ENCODE measurements at regions not wholly inside any gene's neighbourhood (a gene's known extent, or its start where the extent isn't known, plus 50 kb on each side); places are given as distances from the start of the nearest gene placed in this dataset.

DNA sequence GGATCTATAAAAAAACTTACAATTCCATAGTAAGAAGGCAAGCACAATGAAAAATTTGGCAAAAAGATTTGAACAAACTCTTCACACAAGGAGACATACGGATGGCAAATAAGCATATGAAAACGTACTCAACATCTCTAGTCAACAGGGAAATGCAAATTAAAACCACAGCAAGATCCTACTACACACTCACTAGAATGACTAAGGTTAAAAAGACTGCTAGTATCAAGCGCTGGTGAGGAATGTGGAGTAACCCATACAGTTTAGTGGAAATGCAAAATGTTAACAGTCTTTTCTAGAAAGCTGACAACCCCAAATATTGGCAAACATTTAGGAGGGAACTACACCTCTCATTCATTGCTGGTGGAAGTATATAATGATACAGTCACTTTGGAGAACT lies 175.9 kb upstream of the SGK1 start:
- no peaks in the 10 kb centered on the region for H3K36me3 ChIP-seq (ENCODE audit: low read depth)
- no peaks in the 10 kb centered on the region for H3K27me3 ChIP-seq (ENCODE audit: insufficient read depth, low read depth)
- H3K79me2 ChIP-seq (ENCODE audit: low read depth) = no peaks in the 10 kb centered on the region
- H3K9me2 ChIP-seq (ENCODE audit: insufficient read depth) = no peaks in the 10 kb centered on the region
- TF ChIP-seq CTCF (conservative IDR thresholded peaks at IDR 0.05) = no peak
- TF ChIP-seq EZH2 (IDR thresholded peaks at IDR 0.05; ENCODE audit: low read depth) = no peak
- H3F3A ChIP-seq (ENCODE audit: insufficient read depth, low read depth) = no peaks in the 10 kb centered on the region
- H3K27ac ChIP-seq = no peak overlapping the region
- no TSS peak for BruUV-seq (replicated peaks)
- intact Hi-C loops (cut with micrococcal nuclease; ENCODE audit: unreplicated experiment) = no loop called here
- H3K4me1 ChIP-seq (replicated peaks; ENCODE audit: insufficient read depth) = 0 out of 2 replicates have a peak, but pooled peaks cover 8% of the 10 kb centered on the region
- no peak overlapping the region for H3K4me2 ChIP-seq
- CTCF ChIA-PET = no interaction called here
- no peak for DNase-seq
- H4K20me1 ChIP-seq (ENCODE audit: insufficient read depth) = no peaks in the 10 kb centered on the region
- no peak overlapping the region for H3K4me3 ChIP-seq
- H3K9me3 ChIP-seq (ENCODE audit: insufficient read depth, low read depth) = no peaks in the 10 kb centered on the region
- POLR2A ChIA-PET (ENCODE audit: unreplicated experiment) = no interaction called here
- H2AFZ ChIP-seq = no peak overlapping the region

DNA sequence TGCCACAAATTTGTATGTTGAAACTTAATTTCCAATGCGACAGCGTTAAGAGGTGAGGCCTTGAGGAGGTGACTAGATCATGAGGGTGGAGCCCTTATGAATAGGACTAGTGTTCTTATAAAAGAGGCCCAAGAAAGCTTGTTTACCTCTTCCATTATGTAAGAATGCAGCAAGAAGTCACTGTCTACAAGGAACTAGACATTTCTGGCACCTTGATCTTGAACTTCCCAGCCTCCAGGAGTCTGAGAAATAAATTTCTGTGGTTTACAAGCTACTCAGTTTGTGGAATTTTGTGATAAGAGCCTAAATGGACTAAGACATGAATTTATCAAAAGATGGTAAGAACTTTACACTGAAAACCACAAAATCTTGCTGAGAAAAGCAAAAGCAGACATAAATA lies 173.6 kb upstream of the SGK1 start:
- H3K36me3 ChIP-seq (ENCODE audit: low read depth) = no peaks in the 10 kb centered on the region
- ChIA-PET CTCF (no interaction called here), POLR2A (ENCODE audit: unreplicated experiment) (no interaction called here)
- no peak overlapping the region for H3K4me3 ChIP-seq
- no peaks in the 10 kb centered on the region for H3F3A ChIP-seq (ENCODE audit: insufficient read depth, low read depth)
- no peaks in the 10 kb centered on the region for H3K9me2 ChIP-seq (ENCODE audit: insufficient read depth)
- intact Hi-C loops (cut with micrococcal nuclease; ENCODE audit: unreplicated experiment) = no loop called here
- peak in 1 of 2 experiments; percentile 63 for DNase-seq
- H4K20me1 ChIP-seq (ENCODE audit: insufficient read depth) = no peaks in the 10 kb centered on the region
- peak overlapping the region; percentile 37 for H2AFZ ChIP-seq
- no peak overlapping the region for H3K4me2 ChIP-seq
- H3K79me2 ChIP-seq (ENCODE audit: low read depth) = no peaks in the 10 kb centered on the region
- H3K27ac ChIP-seq = peak overlapping the region; percentile 17; the same call in 1 of the 2 replicates
- no peaks in the 10 kb centered on the region for H3K9me3 ChIP-seq (ENCODE audit: insufficient read depth, low read depth)
- BruUV-seq (replicated peaks) = no TSS peak
- no peaks in the 10 kb centered on the region for H3K27me3 ChIP-seq (ENCODE audit: insufficient read depth, low read depth)
- 0 out of 2 replicates have a peak, but pooled peaks cover 8% of the 10 kb centered on the region for H3K4me1 ChIP-seq (replicated peaks; ENCODE audit: insufficient read depth)
- no peak for TF ChIP-seq EZH2 (IDR thresholded peaks at IDR 0.05; ENCODE audit: low read depth)
- no peak for TF ChIP-seq CTCF (conservative IDR thresholded peaks at IDR 0.05)

DNA sequence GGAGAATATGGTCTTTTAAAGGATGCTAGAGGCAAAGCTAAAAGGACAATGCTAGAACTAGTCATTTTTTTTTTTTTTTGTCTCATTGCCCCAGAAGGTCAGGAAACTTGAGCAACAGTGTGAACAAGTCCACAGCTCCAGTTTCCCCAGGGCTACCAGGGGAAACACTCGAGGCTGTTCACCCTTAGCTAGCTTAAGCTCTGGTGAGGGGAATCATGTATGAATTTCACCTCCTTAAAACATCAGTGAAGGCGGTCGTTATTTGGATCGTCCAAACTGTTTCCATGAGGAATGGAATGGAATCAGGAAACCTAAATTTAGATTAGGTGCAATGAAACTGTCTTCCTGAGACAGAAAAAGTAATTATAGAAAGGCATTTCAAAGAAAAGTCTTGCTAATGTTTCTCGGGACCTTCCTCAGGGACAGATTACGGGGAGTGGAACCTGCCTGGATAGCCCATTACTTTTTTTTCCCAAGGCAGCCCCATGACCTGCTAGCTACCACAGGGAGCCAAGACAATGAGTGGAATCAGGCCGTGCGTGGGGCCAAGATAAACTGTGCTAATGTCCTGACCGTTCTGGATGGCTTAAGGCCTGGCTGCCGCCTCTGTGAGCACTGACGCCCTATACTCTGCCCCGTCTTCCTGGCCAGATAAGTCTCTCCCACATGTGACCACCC lies 164.8 kb upstream of the SGK1 start:
- no peak for DNase-seq
- no peaks in the 10 kb centered on the region for H3K9me3 ChIP-seq (ENCODE audit: insufficient read depth, low read depth)
- H3K79me2 ChIP-seq (ENCODE audit: low read depth) = no peaks in the 10 kb centered on the region
- intact Hi-C loops (cut with micrococcal nuclease; ENCODE audit: unreplicated experiment) = no loop called here
- POLR2A ChIA-PET (ENCODE audit: unreplicated experiment) = no interaction called here
- no peaks in the 10 kb centered on the region for H3K27me3 ChIP-seq (ENCODE audit: insufficient read depth, low read depth)
- no peaks in the 10 kb centered on the region for H4K20me1 ChIP-seq (ENCODE audit: insufficient read depth)
- no peaks in the 10 kb centered on the region for H3K4me1 ChIP-seq (replicated peaks; ENCODE audit: insufficient read depth)
- no peak overlapping the region for H2AFZ ChIP-seq
- H3K9me2 ChIP-seq (ENCODE audit: insufficient read depth) = 0 out of 2 replicates have a peak, but pooled peaks cover 3% of the 10 kb centered on the region
- H3K4me2 ChIP-seq = no peak overlapping the region
- no peaks in the 10 kb centered on the region for H3K36me3 ChIP-seq (ENCODE audit: low read depth)
- no TSS peak for BruUV-seq (replicated peaks)
- no peak overlapping the region for H3K4me3 ChIP-seq
- H3F3A ChIP-seq (ENCODE audit: insufficient read depth, low read depth) = no peaks in the 10 kb centered on the region
- CTCF ChIA-PET = no interaction called here
- no peak overlapping the region for H3K27ac ChIP-seq
- TF ChIP-seq CTCF (conservative IDR thresholded peaks at IDR 0.05) (no peak), EZH2 (IDR thresholded peaks at IDR 0.05; ENCODE audit: low read depth) (no peak)
